GM12891 (cell line): ENCODE measurements at regions not wholly inside any gene's neighbourhood (a gene's known extent, or its start where the extent isn't known, plus 50 kb on each side); places are given as distances from the start of the nearest gene placed in this dataset.

ENCODE experiments used
- POLR2AphosphoS5 ChIP-seq: IDR thresholded peaks from 2 replicates; pipeline ENCODE4 v1.6.1; 2011; ENCODE audit warnings: low read depth, low read length, control low read depth
- SPI1 ChIP-seq: IDR thresholded peaks from 2 replicates; pipeline ENCODE4 v1.6.1; 2011; ENCODE audit warnings: low read depth, low read length, control low read depth
- TAF1 ChIP-seq: IDR thresholded peaks from 2 replicates; pipeline ENCODE4 v1.6.1; 2011; ENCODE audit warnings: low read depth, low read length, control low read depth

- no peak for TF ChIP-seq SPI1
- TF ChIP-seq POLR2AphosphoS5: no peak
- TF ChIP-seq TAF1: no peak
Observed at GRCh38 chr7:115613836-115614235, 416.7 kb downstream of the TFEC start.
